HL-60 (cell line): ENCODE measurements at regions not wholly inside any gene's neighbourhood (a gene's known extent, or its start where the extent isn't known, plus 50 kb on each side); places are given as distances from the start of the nearest gene placed in this dataset.

ENCODE experiments used
- DNase-seq, 2 experiments: peaks; one replicate each; pipeline ENCODE4 v3.0.0-alpha.2; 2010 to 2020; ENCODE audit warnings: low read depth in 1 of 2, low spot score in 1 of 2
- H3K27ac ChIP-seq: fragments of 250-450 bp; sonication (Bioruptor Pico); replicated peaks from 2 replicates; pipeline ENCODE4 v1.5.1; 2020; ENCODE audit warnings: mild to moderate bottlenecking, moderate library complexity
- H3K27me3 ChIP-seq: fragments of 250-450 bp; sonication (Bioruptor Pico); 2 replicates; pipeline ENCODE4 v1.5.1; 2021; ENCODE audit warnings: mild to moderate bottlenecking, moderate library complexity; ENCODE audit not compliant: insufficient read depth, poor library complexity, severe bottlenecking
- H3K4me3 ChIP-seq: replicated peaks from 2 replicates; pipeline ENCODE4 v1.5.1; 2011; ENCODE audit warnings: mild to moderate bottlenecking, control low read depth, low read length; ENCODE audit not compliant: insufficient read depth
- CTCF ChIP-seq: IDR thresholded peaks from one replicate; pipeline ENCODE4 v1.5.1; 2011; ENCODE audit warnings: low read length, control low read depth, inconsistent platforms; ENCODE audit not compliant: insufficient read depth
- GABPA ChIP-seq: IDR thresholded peaks from 2 replicates; pipeline ENCODE4 v1.6.1; 2012; ENCODE audit warnings: low read depth
- POLR2AphosphoS5 ChIP-seq: IDR thresholded peaks from 2 replicates; pipeline ENCODE4 v1.6.1; 2012; ENCODE audit warnings: low read depth
- REST ChIP-seq: IDR thresholded peaks from 2 replicates; pipeline ENCODE4 v1.6.1; 2012; ENCODE audit warnings: low read depth; ENCODE audit not compliant: insufficient replicate concordance
- SPI1 ChIP-seq: IDR thresholded peaks from 2 replicates; pipeline ENCODE4 v1.6.1; 2012; ENCODE audit warnings: low read depth, mild to moderate bottlenecking, borderline replicate concordance

GRCh38 chr11:134738581-134738980, 326.5 kb upstream of the B3GAT1 start:
- TF ChIP-seq CTCF: no peak
- no peak for TF ChIP-seq SPI1
- TF ChIP-seq POLR2AphosphoS5: no peak
- TF ChIP-seq GABPA: no peak
- no peak for TF ChIP-seq REST
- no peak for DNase-seq
- Histone ChIP-seq H3K27ac (no peak overlapping the region), H3K4me3 (no peak overlapping the region), H3K27me3 (no peaks in the 10 kb centered on the region)

GRCh38 chr11:134737563-134738510, 325.8 kb upstream of the B3GAT1 start:
- no peak for DNase-seq
- no peaks in the 10 kb centered on the region for H3K27me3 ChIP-seq
- H3K27ac ChIP-seq: no peak overlapping the region
- no peak overlapping the region for H3K4me3 ChIP-seq
- TF ChIP-seq REST (no peak), GABPA (no peak), SPI1 (no peak), POLR2AphosphoS5 (no peak)

- no peak overlapping the region for H3K27ac ChIP-seq
- H3K4me3 ChIP-seq: no peak overlapping the region
- DNase-seq: no peak
- no peaks in the 10 kb centered on the region for H3K27me3 ChIP-seq
- no peak for TF ChIP-seq REST
- TF ChIP-seq SPI1: no peak
- no peak for TF ChIP-seq GABPA
- TF ChIP-seq POLR2AphosphoS5: no peak
- TF ChIP-seq CTCF: no peak
These were observed 324.4 kb upstream of the B3GAT1 start for GRCh38 chr11:134736251-134736947.
